DOHH2 (cell line): ENCODE measurements at regions not wholly inside any gene's neighbourhood (a gene's known extent, or its start where the extent isn't known, plus 50 kb on each side); places are given as distances from the start of the nearest gene placed in this dataset.

Experiments used
- H3F3A ChIP-seq: fragments of 200-600 bp; sonication (generic), shearing (Covaris generic); 2 replicates; pipeline ENCODE4 v1.6.0; 2016; ENCODE audit warnings: antibody characterized with exemption, mild to moderate bottlenecking; ENCODE audit not compliant: control insufficient read depth, insufficient read depth
- H3K27ac ChIP-seq: fragments of 200-600 bp; sonication (generic); 2 replicates; pipeline ENCODE4 v1.5.1; 2014; ENCODE audit warnings: low read depth, mild to moderate bottlenecking, low read length, moderate library complexity
- H3K27me3 ChIP-seq: fragments of 200-600 bp; sonication (generic); 2 replicates; pipeline ENCODE4 v1.6.1; 2014; ENCODE audit warnings: mild to moderate bottlenecking, low read length, mixed read lengths; ENCODE audit not compliant: control insufficient read depth
- H3K36me3 ChIP-seq: fragments of 200-600 bp; sonication (generic); 2 replicates; pipeline ENCODE4 v1.6.1; 2014; ENCODE audit warnings: mild to moderate bottlenecking, low read length, moderate library complexity, mixed read lengths; ENCODE audit not compliant: control insufficient read depth
- H3K4me1 ChIP-seq: fragments of 200-600 bp; sonication (generic); 2 replicates; pipeline ENCODE4 v1.6.1; 2014; ENCODE audit warnings: mild to moderate bottlenecking, low read length, mixed read lengths; ENCODE audit not compliant: control insufficient read depth
- H3K4me2 ChIP-seq: fragments of 200-600 bp; sonication (generic); 2 replicates; pipeline ENCODE4 v1.6.0; 2014; ENCODE audit warnings: mild to moderate bottlenecking, low read length, moderate library complexity
- H3K4me3 ChIP-seq: fragments of 200-600 bp; sonication (generic); 2 replicates; pipeline ENCODE4 v1.5.1; 2014; ENCODE audit warnings: mild to moderate bottlenecking, low read length, mixed read lengths
- H3K79me2 ChIP-seq: fragments of 200-600 bp; sonication (generic); 2 replicates; pipeline ENCODE4 v1.6.1; 2014; ENCODE audit warnings: mild to moderate bottlenecking, low read length, mixed read lengths; ENCODE audit not compliant: control insufficient read depth
- H3K9me2 ChIP-seq: fragments of 200-600 bp; sonication (generic); replicated peaks from 2 replicates; pipeline ENCODE4 v1.6.1; 2014; ENCODE audit warnings: mild to moderate bottlenecking, low read length, mixed read lengths; ENCODE audit not compliant: control insufficient read depth
- H3K9me3 ChIP-seq: fragments of 200-600 bp; sonication (generic); 2 replicates; pipeline ENCODE4 v1.6.1; 2014; ENCODE audit warnings: antibody characterized with exemption, low read length, mixed read lengths; ENCODE audit not compliant: control insufficient read depth, insufficient read depth
- H4K20me1 ChIP-seq: fragments of 200-600 bp; sonication (generic); 2 replicates; pipeline ENCODE4 v1.6.0; 2014; ENCODE audit warnings: low read depth, mild to moderate bottlenecking, antibody characterized with exemption, low read length, moderate library complexity; ENCODE audit not compliant: control insufficient read depth, insufficient read depth
- EZH2phosphoT487 ChIP-seq: fragments of 200-600 bp; sonication (generic); IDR thresholded peaks from 2 replicates; pipeline ENCODE4 v1.6.1; 2017; ENCODE audit warnings: borderline replicate concordance, mild to moderate bottlenecking, antibody characterized with exemption, low read length, moderate library complexity, mixed read lengths
- TF ChIP-seq, protein P1 (sequence below): fragments of 200-600 bp; sonication (generic); IDR thresholded peaks from one replicate; pipeline ENCODE4 v1.5.1; 2014; ENCODE audit warnings: antibody characterized with exemption, mild to moderate bottlenecking, low read depth, low read length; ENCODE audit not compliant: poor library complexity, severe bottlenecking

DNA sequence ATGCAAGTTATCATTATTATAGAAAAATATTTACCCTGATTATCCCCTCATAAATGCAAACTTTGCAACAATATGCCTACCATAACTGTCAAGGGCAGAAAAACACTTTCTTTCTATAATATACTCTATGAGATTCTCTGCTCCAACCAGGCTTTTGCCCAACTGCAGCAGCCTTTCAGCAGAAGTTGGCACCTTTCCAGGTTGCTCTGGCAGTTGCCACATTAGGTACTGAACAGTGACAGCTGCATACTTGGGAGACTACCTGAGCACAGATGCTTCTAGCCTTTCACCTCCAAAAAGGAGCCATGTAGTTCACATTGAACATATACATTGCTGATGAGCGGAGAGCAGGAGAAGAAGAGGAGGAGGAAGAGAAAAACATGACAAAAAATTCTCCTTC lies 69.5 kb upstream of the BRWD3 start:
- Histone ChIP-seq H3F3A (no peaks in the 10 kb centered on the region), H3K79me2 (no peaks in the 10 kb centered on the region), H3K4me2 (no peak overlapping the region), H3K36me3 (no peaks in the 10 kb centered on the region), H3K9me3 (no peaks in the 10 kb centered on the region), H3K4me1 (no peaks in the 10 kb centered on the region), H3K9me2 (no peaks in the 10 kb centered on the region), H4K20me1 (no peaks in the 10 kb centered on the region), H3K27me3 (no peaks in the 10 kb centered on the region), H3K4me3 (no peak overlapping the region), H3K27ac (no peak overlapping the region)
- TF ChIP-seq EZH2phosphoT487, result no peak
- TF ChIP-seq, protein P1, sequence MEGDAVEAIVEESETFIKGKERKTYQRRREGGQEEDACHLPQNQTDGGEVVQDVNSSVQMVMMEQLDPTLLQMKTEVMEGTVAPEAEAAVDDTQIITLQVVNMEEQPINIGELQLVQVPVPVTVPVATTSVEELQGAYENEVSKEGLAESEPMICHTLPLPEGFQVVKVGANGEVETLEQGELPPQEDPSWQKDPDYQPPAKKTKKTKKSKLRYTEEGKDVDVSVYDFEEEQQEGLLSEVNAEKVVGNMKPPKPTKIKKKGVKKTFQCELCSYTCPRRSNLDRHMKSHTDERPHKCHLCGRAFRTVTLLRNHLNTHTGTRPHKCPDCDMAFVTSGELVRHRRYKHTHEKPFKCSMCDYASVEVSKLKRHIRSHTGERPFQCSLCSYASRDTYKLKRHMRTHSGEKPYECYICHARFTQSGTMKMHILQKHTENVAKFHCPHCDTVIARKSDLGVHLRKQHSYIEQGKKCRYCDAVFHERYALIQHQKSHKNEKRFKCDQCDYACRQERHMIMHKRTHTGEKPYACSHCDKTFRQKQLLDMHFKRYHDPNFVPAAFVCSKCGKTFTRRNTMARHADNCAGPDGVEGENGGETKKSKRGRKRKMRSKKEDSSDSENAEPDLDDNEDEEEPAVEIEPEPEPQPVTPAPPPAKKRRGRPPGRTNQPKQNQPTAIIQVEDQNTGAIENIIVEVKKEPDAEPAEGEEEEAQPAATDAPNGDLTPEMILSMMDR, result no peak

DNA sequence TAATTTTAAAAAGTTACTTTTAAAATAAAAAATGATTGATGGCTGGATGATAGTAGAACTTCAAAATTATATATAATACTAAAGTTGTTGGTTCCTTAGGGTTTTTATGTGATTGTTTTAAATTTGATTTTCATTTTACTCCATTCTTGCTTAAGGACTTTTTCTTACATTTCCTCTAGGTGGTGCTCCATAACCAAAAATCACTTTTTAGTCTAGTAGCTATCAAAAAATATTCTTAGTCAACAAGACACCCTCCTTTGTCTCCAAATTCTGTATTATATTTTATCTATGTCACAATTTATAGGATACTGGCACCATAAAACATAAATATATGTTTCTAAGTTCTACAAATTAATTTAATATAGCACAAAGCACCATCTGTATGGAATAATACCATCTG lies 67.2 kb upstream of the BRWD3 start:
- H4K20me1 ChIP-seq, result no peaks in the 10 kb centered on the region
- H3K79me2 ChIP-seq, result no peaks in the 10 kb centered on the region
- no peaks in the 10 kb centered on the region for H3K4me1 ChIP-seq
- H3F3A ChIP-seq, result no peaks in the 10 kb centered on the region
- no peaks in the 10 kb centered on the region for H3K9me3 ChIP-seq
- H3K4me3 ChIP-seq, result no peak overlapping the region
- H3K36me3 ChIP-seq, result no peaks in the 10 kb centered on the region
- H3K27me3 ChIP-seq, result no peaks in the 10 kb centered on the region
- no peak overlapping the region for H3K4me2 ChIP-seq
- no peaks in the 10 kb centered on the region for H3K9me2 ChIP-seq
- H3K27ac ChIP-seq, result no peak overlapping the region
- TF ChIP-seq, protein P1, result peak; percentile 36
- no peak for TF ChIP-seq EZH2phosphoT487
